Hepatocyte (in vitro differentiated cells): ENCODE measurements at regions not wholly inside any gene's neighbourhood (a gene's known extent, or its start where the extent isn't known, plus 50 kb on each side); places are given as distances from the start of the nearest gene placed in this dataset.

ENCODE experiments used
- CTCF ChIP-seq: fragments of 200-600 bp; sonication (generic); IDR thresholded peaks from 2 replicates; pipeline ENCODE4 v1.5.1; 2016; ENCODE audit warnings: antibody characterized with exemption, mild to moderate bottlenecking; ENCODE audit not compliant: poor library complexity
- EZH2 ChIP-seq: fragments of 200-600 bp; sonication (generic); IDR thresholded peaks from 2 replicates; pipeline ENCODE4 v1.6.1; 2016; ENCODE audit warnings: antibody characterized with exemption, mild to moderate bottlenecking, borderline replicate concordance

- TF ChIP-seq CTCF (no peak), EZH2 (no peak)
Observed at GRCh38 chr12:58640314-58640713, 280.0 kb downstream of the LRIG3 start.
